Gastroesophageal sphincter (tissue), 2 donors: ENCODE measurements at regions not wholly inside any gene's neighbourhood (a gene's known extent, or its start where the extent isn't known, plus 50 kb on each side); places are given as distances from the start of the nearest gene placed in this dataset.
"Not testable (repeated sequence)": the region's sequence is repeated elsewhere in the genome, so short reads cannot be mapped to it uniquely, and the experiment has no call there.

Experiments
- POLR2A ChIP-seq, 2 donors: fragments of 450-650 bp; IDR thresholded peaks; one replicate each; pipeline ENCODE4 v1.6.1; 2017; ENCODE audit warnings: antibody characterized with exemption in 2 of 2, mild to moderate bottlenecking in 2 of 2, moderate library complexity in 1 of 2
- POLR2AphosphoS5 ChIP-seq: sonication (generic); formaldehyde crosslinking; IDR thresholded peaks from one replicate; pipeline ENCODE4 v1.6.1; 2017; ENCODE audit warnings: antibody characterized with exemption

- TF ChIP-seq POLR2AphosphoS5; POLR2A (IDR thresholded peaks at IDR 0.05): not testable (repeated sequence)
These were observed 417.2 kb downstream of the KIF20B start for GRCh38 chr10:90118567-90118966.
